Glutamatergic neuron (in vitro differentiated cells): ENCODE measurements at regions not wholly inside any gene's neighbourhood (a gene's known extent, or its start where the extent isn't known, plus 50 kb on each side); places are given as distances from the start of the nearest gene placed in this dataset.

Experiments
- DNase-seq: peaks from one replicate; pipeline ENCODE4 v3.0.0; 2022
- H3K27ac Mint-ChIP-seq: one replicate; pipeline ENCODE4 v1.8.0; 2020; ENCODE audit warnings: mild to moderate bottlenecking, mixed read lengths, inconsistent platforms; ENCODE audit not compliant: unreplicated experiment
- H3K27me3 Mint-ChIP-seq: one replicate; pipeline ENCODE4 v1.8.0; 2020; ENCODE audit warnings: mild to moderate bottlenecking, moderate library complexity, mixed read lengths, inconsistent platforms; ENCODE audit not compliant: unreplicated experiment
- H3K36me3 Mint-ChIP-seq: one replicate; pipeline ENCODE4 v1.8.0; 2020; ENCODE audit warnings: mild to moderate bottlenecking, mixed read lengths, inconsistent platforms; ENCODE audit not compliant: unreplicated experiment
- H3K4me1 Mint-ChIP-seq: one replicate; pipeline ENCODE4 v1.8.0; 2020; ENCODE audit warnings: mild to moderate bottlenecking, low read depth, mixed read lengths, inconsistent platforms; ENCODE audit not compliant: unreplicated experiment
- H3K4me3 Mint-ChIP-seq: one replicate; pipeline ENCODE4 v1.8.0; 2020; ENCODE audit warnings: mild to moderate bottlenecking, mixed read lengths, inconsistent platforms; ENCODE audit not compliant: unreplicated experiment
- H3K9me3 Mint-ChIP-seq: one replicate; pipeline ENCODE4 v1.8.0; 2020; ENCODE audit warnings: mild to moderate bottlenecking, moderate library complexity, mixed read lengths, inconsistent platforms; ENCODE audit not compliant: unreplicated experiment
- TF ChIP-seq, protein P1 (sequence below): fragments of 200-600 bp; sonication (generic); IDR thresholded peaks from one replicate; pipeline ENCODE4 v1.5.0; 2021; ENCODE audit not compliant: partially characterized antibody, unreplicated experiment

DNA sequence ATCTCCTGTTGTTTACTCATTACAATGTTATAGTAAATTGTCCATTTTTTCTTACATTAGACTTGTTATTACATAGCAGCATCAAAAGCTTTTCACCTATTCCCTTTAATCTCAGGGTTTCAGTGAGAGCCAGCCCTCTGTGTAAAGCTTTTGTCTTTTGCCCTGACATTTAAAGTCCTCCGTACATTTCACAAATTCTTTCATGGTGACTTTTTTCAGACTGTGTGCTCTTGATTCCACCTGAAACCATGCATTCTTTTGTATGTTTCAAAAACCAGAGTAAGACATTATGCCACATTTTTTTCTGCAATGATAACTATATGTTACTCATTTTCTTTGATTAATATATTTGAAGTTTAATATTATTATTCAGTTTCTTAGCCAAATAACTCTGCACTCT lies 781.4 kb upstream of the ROBO1 start:
- H3K27ac Mint-ChIP-seq, result no peak overlapping the region
- H3K4me1 Mint-ChIP-seq, result no peaks in the 10 kb centered on the region
- no peaks in the 10 kb centered on the region for H3K36me3 Mint-ChIP-seq
- TF ChIP-seq, protein P1, sequence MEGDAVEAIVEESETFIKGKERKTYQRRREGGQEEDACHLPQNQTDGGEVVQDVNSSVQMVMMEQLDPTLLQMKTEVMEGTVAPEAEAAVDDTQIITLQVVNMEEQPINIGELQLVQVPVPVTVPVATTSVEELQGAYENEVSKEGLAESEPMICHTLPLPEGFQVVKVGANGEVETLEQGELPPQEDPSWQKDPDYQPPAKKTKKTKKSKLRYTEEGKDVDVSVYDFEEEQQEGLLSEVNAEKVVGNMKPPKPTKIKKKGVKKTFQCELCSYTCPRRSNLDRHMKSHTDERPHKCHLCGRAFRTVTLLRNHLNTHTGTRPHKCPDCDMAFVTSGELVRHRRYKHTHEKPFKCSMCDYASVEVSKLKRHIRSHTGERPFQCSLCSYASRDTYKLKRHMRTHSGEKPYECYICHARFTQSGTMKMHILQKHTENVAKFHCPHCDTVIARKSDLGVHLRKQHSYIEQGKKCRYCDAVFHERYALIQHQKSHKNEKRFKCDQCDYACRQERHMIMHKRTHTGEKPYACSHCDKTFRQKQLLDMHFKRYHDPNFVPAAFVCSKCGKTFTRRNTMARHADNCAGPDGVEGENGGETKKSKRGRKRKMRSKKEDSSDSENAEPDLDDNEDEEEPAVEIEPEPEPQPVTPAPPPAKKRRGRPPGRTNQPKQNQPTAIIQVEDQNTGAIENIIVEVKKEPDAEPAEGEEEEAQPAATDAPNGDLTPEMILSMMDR, result no peak
- H3K27me3 Mint-ChIP-seq, result no peaks in the 10 kb centered on the region
- DNase-seq, result no peak
- no peak overlapping the region for H3K4me3 Mint-ChIP-seq
- no peaks in the 10 kb centered on the region for H3K9me3 Mint-ChIP-seq

DNA sequence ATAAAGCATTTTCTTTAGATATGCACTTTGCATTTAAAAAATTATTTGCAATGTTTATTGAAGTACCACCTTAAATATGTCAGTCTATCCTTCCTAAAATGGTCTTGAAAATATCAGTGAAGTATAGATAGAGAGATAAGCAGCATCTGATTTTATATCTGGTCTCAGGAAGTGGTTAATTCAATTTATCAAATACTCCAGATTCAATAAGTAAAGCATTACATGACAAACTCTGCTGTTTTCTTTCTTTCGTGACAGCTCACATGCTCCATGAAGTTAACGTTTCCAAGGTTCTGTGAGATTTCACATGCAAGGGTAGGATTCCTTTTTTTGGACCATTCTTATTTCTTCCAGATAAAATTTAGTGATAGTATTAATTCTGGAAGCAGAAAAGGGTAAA lies 775.4 kb upstream of the ROBO1 start:
- peaks cover 8% of the 10 kb centered on the region for H3K4me1 Mint-ChIP-seq
- peak overlapping the region; percentile 33 for H3K27ac Mint-ChIP-seq

DNA sequence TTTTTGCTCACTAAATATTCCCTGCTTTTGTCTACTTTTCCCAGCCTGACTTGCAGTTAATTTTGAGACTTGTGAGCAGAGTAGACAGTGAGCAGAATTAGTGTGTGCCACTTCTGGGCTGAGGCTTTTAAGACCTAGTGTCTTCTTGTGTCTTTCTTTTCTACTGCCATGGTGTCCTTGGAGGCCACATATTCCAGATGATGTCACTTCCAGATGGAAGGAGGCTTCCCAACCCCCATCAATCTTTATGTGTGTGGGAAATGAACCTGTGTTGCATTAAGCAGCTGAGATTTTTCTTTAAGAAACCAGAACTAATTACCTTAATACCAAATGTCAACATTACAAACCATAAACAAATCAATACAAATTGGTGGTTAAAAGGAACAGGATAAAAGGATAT lies 774.7 kb upstream of the ROBO1 start:
- Mint-ChIP-seq H3K9me3 (no peaks in the 10 kb centered on the region), H3K4me3 (peak overlapping the region; percentile 23), H3K27me3 (no peaks in the 10 kb centered on the region), H3K36me3 (no peaks in the 10 kb centered on the region), H3K4me1 (peaks cover 8% of the 10 kb centered on the region), H3K27ac (peak overlapping the region; percentile 50)
- no peak for DNase-seq
- TF ChIP-seq, protein P1, result no peak

More for the DNA sequence above, 775.4 kb upstream of the ROBO1 start:
- Mint-ChIP-seq H3K27me3 (no peaks in the 10 kb centered on the region), H3K36me3 (no peaks in the 10 kb centered on the region), H3K4me3 (no peak overlapping the region), H3K9me3 (no peaks in the 10 kb centered on the region)
- DNase-seq, result no peak
- TF ChIP-seq, protein P1, result no peak

DNA sequence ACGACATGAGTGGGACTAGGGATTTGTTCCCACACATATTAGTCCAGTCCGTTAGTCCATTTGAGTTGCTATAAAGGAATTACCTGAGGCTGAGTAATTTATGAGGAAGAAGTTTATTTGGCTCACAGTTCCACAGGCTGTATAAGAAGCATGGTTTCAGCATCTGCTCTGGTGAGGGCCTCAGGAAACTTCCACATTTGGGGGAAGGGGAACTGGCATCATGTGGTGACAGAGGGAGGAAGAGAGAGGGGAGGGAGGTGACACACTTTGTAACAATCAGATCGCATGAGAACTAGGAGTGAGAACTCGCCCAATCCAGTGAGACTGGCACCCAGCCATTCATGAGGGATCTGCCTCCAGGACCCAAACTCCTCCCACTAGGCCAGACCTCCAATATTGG lies 769.9 kb upstream of the ROBO1 start:
- DNase-seq, result no peak
- Mint-ChIP-seq H3K4me3 (no peak overlapping the region), H3K9me3 (no peaks in the 10 kb centered on the region), H3K4me1 (peaks cover 15% of the 10 kb centered on the region), H3K27ac (no peak overlapping the region), H3K27me3 (no peaks in the 10 kb centered on the region), H3K36me3 (no peaks in the 10 kb centered on the region)
- TF ChIP-seq, protein P1, result no peak

DNA sequence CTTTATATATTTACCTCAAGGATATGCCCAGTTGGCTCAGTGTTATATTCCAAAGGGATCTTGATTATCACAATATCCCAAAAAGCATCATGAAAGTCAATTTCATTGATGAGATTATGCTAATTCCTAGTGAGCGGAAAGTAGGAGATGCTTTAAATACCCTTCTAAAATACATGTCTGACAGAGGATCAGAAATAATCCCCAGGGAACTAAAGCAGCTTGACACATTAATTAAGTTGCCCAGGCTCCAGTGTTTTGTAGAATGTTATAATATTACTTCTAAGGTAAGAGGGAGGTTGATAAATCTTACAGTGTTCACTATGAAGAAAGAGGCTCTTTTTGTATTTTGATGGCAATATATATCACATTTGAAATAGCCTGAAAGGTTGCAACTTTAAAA lies 767.5 kb upstream of the ROBO1 start:
- no peak overlapping the region for H3K27ac Mint-ChIP-seq
- TF ChIP-seq, protein P1, result no peak
- H3K36me3 Mint-ChIP-seq, result no peaks in the 10 kb centered on the region
- H3K4me1 Mint-ChIP-seq, result peaks cover 6% of the 10 kb centered on the region
- no peaks in the 10 kb centered on the region for H3K9me3 Mint-ChIP-seq
- DNase-seq, result no peak
- no peaks in the 10 kb centered on the region for H3K27me3 Mint-ChIP-seq
- no peak overlapping the region for H3K4me3 Mint-ChIP-seq
